Large intestine (tissue), 3 donors: ENCODE measurements at regions not wholly inside any gene's neighbourhood (a gene's known extent, or its start where the extent isn't known, plus 50 kb on each side); places are given as distances from the start of the nearest gene placed in this dataset.

ENCODE experiments used
- DNase-seq, 2 donors: peaks; one replicate each; pipeline versions ENCODE4 v3.0.0 to v3.0.0-alpha.2; 2013
- H3K27ac ChIP-seq: one replicate; pipeline ENCODE4 v1.5.1; 2013; ENCODE audit warnings: low read length
- H3K27me3 ChIP-seq: 2 replicates; pipeline ENCODE4 v1.6.1; 2013; ENCODE audit warnings: low read length; ENCODE audit not compliant: control insufficient read depth, insufficient read depth
- H3K36me3 ChIP-seq: 2 replicates; pipeline ENCODE4 v1.6.1; 2013; ENCODE audit warnings: low read length; ENCODE audit not compliant: control insufficient read depth, insufficient read depth
- H3K4me1 ChIP-seq: one replicate; pipeline ENCODE4 v1.6.1; 2013; ENCODE audit warnings: low read length; ENCODE audit not compliant: control insufficient read depth, insufficient read depth
- H3K4me3 ChIP-seq: one replicate; pipeline ENCODE4 v1.5.1; 2013; ENCODE audit warnings: low read length
- H3K9me3 ChIP-seq: one replicate; pipeline ENCODE4 v1.6.1; 2013; ENCODE audit warnings: mild to moderate bottlenecking, low read depth, low read length, moderate library complexity; ENCODE audit not compliant: control insufficient read depth
- WGBS: methylation state at CpG from one replicate; pipeline ENCODE4 v1.1.5; 2013; ENCODE audit warnings: low lambda C conversion rate; ENCODE audit not compliant: insufficient coverage; 5-methylcytosine and 5-hydroxymethylcytosine counted together

DNA sequence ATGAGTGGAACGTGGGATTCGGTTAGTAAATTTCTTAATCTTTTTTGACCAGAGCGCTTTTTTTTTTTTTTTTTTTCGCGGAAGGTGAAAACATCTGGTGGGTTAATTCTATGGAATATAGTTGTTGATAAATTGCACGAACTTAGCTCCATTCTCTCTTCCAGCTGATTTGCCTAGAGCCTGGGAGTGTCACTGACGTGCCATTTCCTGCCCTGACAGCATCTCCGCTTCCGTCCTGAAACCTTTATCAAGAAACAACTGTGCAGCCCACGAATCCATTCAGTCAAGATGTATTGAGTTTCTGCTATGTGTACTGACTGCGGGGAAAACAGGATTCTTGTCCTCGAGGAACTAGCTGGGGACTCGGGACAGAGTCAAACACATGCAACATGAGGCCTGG, 59.5 kb upstream of the TGM3 start:
- H3K4me1 ChIP-seq = no peaks in the 10 kb centered on the region
- no peaks in the 10 kb centered on the region for H3K9me3 ChIP-seq
- H3K36me3 ChIP-seq = no peaks in the 10 kb centered on the region
- DNase-seq = peak in 1 of 2 donors; percentile 17
- 40% methylated on average over 1 of the region's 13 CpGs for WGBS
- no peak overlapping the region for H3K4me3 ChIP-seq
- no peak overlapping the region for H3K27ac ChIP-seq
- no peaks in the 10 kb centered on the region for H3K27me3 ChIP-seq

DNA sequence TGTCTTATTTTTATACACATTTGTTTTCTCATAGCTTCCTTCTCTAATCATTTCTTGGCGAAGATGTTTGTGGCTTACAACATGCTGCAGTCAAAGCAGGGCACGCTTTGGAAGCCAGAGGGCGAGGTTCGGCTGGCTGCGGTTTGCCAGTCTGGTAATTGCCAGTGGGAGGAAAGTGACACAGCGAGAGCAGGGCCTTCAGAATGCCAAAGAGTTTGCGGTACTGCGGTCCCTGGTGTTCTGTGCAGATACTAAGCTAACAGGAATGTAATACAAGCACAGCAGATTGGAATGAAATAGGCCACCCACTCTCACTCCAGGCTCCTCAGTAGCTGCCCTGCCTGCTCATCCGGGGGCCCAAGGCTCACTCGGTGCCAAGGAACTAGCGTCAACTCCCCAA, 58.7 kb upstream of the TGM3 start:
- no peak for DNase-seq
- H3K27ac ChIP-seq = no peak overlapping the region
- no peaks in the 10 kb centered on the region for H3K27me3 ChIP-seq
- no peaks in the 10 kb centered on the region for H3K36me3 ChIP-seq
- H3K4me1 ChIP-seq = no peaks in the 10 kb centered on the region
- no peak overlapping the region for H3K4me3 ChIP-seq
- no CpG with 5 or more reads among the region's 11 CpGs for WGBS
- no peaks in the 10 kb centered on the region for H3K9me3 ChIP-seq

DNA sequence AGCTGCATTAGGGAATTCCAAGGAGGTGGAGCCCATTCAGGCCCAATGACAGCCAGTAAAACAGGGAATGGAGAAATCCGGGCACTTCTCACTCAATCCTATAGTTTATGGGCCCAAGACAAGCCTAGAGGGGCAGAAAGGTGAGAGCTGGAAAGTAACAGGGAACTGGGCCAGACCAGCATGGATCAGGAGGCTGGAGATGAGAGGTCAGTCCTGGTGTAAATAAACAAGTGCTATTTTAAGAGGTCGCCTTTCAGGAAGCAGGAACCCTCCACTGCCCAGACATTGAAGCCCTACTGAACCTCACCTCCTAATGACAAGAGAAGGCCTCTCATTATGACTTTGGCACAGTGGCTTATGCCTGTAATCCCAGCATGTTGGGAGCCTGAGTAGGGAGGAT, 57.2 kb upstream of the TGM3 start:
- Histone ChIP-seq H3K4me3 (no peak overlapping the region), H3K27me3 (no peaks in the 10 kb centered on the region), H3K36me3 (no peaks in the 10 kb centered on the region), H3K27ac (no peak overlapping the region), H3K4me1 (no peaks in the 10 kb centered on the region), H3K9me3 (no peaks in the 10 kb centered on the region)
- DNase-seq = no peak
- WGBS = no CpG with 5 or more reads among the region's 2 CpGs

DNA sequence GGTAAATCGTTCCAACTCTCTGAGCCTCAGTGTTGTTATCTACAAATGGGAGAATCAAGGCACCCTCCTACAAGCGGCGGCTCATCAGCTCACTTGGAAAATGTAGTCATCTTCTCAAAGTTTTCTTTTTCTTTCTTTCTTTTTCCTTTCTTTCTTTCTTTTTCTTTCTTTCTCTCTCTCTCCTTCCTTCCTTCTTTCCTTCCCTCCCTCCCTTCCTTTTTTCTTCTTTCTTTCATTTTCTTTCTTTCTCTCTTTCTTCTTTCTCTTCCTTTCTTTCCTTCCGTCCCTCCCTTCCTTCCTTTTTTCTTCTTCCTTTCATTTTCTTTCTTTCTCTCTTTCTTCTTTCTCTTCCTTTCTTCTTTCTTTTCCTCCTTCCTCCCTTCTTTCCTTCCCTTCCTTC, 55.0 kb upstream of the TGM3 start:
- Histone ChIP-seq H3K4me3 (no peak overlapping the region), H3K27me3 (no peaks in the 10 kb centered on the region), H3K27ac (no peak overlapping the region), H3K9me3 (no peaks in the 10 kb centered on the region), H3K4me1 (no peaks in the 10 kb centered on the region), H3K36me3 (no peaks in the 10 kb centered on the region)
- DNase-seq = no peak
- 100% methylated on average over 3 of the region's 4 CpGs for WGBS

DNA sequence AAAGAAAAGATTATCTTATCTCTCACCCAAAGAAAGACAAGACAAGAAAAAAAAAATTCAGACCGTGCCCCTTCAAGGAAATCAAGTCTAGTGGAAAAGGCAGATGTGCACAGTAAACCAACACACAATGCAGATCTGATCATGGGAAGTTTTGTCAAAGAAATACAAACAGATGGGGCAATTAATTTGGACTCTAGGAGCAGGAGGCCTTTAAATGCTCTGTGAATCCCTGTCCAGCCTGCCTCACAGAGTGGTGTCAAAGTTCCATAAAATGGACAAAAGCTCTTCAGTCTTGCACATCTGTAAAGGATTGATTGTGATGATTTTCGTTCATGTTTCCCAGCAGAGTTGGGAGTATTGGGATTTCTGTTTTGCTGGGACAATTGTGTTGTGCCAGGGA, 53.1 kb upstream of the TGM3 start:
- no peak overlapping the region for H3K27ac ChIP-seq
- no peak for DNase-seq
- WGBS = no CpG with 5 or more reads among the region's 2 CpGs
- H3K9me3 ChIP-seq = no peaks in the 10 kb centered on the region
- H3K4me1 ChIP-seq = no peaks in the 10 kb centered on the region
- H3K36me3 ChIP-seq = no peaks in the 10 kb centered on the region
- H3K27me3 ChIP-seq = no peaks in the 10 kb centered on the region
- no peak overlapping the region for H3K4me3 ChIP-seq

DNA sequence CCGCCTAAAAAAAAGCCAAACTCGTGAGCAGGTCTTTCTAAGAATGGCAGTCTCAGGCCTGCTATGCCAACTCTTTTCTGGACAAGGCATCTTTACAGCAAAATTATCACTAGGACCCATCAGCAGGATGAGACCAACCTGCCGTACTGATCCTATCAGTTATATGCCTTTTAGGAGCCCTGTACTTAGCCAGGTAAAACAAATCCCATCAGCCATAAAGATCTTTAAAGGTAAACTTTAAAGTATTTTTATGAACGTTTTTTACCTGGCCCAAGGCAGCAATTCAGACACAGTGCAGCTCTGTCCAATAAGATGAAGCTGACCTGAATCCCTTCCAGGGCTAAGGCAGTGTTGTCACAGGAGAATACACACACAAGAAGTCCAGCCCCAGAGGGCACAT, 51.3 kb upstream of the TGM3 start:
- H3K4me3 ChIP-seq = no peak overlapping the region
- no peaks in the 10 kb centered on the region for H3K36me3 ChIP-seq
- H3K4me1 ChIP-seq = no peaks in the 10 kb centered on the region
- no peak overlapping the region for H3K27ac ChIP-seq
- H3K9me3 ChIP-seq = no peaks in the 10 kb centered on the region
- DNase-seq = no peak
- WGBS = 0% methylated on average over 1 of the region's 4 CpGs
- no peaks in the 10 kb centered on the region for H3K27me3 ChIP-seq

DNA sequence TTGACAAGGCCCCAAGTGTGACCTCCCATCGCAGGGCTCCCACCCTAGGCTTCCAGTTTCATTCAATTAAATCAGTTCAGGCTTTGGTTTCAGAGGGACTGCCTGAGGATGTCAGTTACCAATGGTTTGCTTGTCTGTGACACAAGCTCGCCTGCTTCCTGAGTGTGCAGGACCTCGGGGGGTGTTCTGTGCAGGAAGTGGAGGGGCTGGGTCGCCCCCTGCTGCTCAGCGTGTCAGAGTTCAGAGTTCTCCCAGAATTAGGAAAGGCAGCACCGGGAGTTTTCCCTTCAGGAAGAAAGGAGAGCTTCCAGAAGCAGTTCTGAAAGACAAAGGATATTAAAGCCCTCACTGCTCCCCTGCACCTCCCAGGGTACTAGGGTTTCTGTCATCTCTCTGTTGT, 50.8 kb upstream of the TGM3 start:
- Histone ChIP-seq H3K36me3 (no peaks in the 10 kb centered on the region), H3K4me1 (no peaks in the 10 kb centered on the region), H3K27ac (no peak overlapping the region), H3K27me3 (no peaks in the 10 kb centered on the region), H3K4me3 (no peak overlapping the region), H3K9me3 (no peaks in the 10 kb centered on the region)
- DNase-seq = no peak
- no CpG with 5 or more reads among the region's 6 CpGs for WGBS

DNA sequence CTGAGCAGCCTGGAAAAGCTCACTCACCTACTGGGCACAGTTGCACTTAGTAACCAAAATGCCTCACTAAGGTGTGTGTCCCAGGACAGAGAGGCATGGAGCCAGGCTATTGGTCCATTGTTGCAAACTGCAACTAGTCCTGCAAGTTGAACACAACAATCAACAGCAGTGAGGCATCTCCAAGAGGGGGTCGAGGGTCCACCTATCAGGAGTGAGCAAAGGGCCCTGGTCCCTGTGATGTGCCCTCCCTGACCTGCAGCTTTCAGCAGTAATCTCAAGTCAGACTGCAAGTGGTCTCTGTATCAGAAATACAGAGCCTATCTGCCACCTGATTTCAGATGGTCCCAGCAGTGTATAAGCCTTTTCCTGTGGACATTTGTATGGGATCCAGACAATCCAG, 50.2 kb upstream of the TGM3 start:
- no peak overlapping the region for H3K27ac ChIP-seq
- no peak overlapping the region for H3K4me3 ChIP-seq
- no peaks in the 10 kb centered on the region for H3K36me3 ChIP-seq
- no CpG with 5 or more reads among the region's 1 CpG for WGBS
- H3K27me3 ChIP-seq = no peaks in the 10 kb centered on the region
- no peak for DNase-seq
- H3K9me3 ChIP-seq = no peaks in the 10 kb centered on the region
- H3K4me1 ChIP-seq = no peaks in the 10 kb centered on the region
